Neural progenitor cell (in vitro differentiated cells): ENCODE measurements at regions not wholly inside any gene's neighbourhood (a gene's known extent, or its start where the extent isn't known, plus 50 kb on each side); places are given as distances from the start of the nearest gene placed in this dataset.

Experiments used
- CTCF ChIP-seq: fragments of 200-600 bp; sonication (generic); IDR thresholded peaks from 2 replicates; pipeline ENCODE4 v1.5.1; 2017; ENCODE audit warnings: antibody characterized with exemption, mild to moderate bottlenecking
- EZH2 ChIP-seq: fragments of 200-600 bp; sonication (generic); IDR thresholded peaks from 2 replicates; pipeline ENCODE4 v1.6.1; 2017; ENCODE audit warnings: antibody characterized with exemption, mild to moderate bottlenecking, moderate library complexity

- no peak for TF ChIP-seq CTCF
- no peak for TF ChIP-seq EZH2
These were observed 163.4 kb upstream of the TMEM260 start for GRCh38 chr14:56416213-56416612.
